HEK293T (cell line): ENCODE measurements at regions not wholly inside any gene's neighbourhood (a gene's known extent, or its start where the extent isn't known, plus 50 kb on each side); places are given as distances from the start of the nearest gene placed in this dataset.

Experiments used
- ARNT ChIP-seq: fragments of 450-650 bp; IDR thresholded peaks from 2 replicates; pipeline ENCODE4 v1.6.1; 2017; ENCODE audit warnings: mild to moderate bottlenecking
- BHLHE40 ChIP-seq: fragments of 450-650 bp; IDR thresholded peaks from 2 replicates; pipeline ENCODE4 v1.6.1; 2016; ENCODE audit warnings: mild to moderate bottlenecking, moderate library complexity, borderline replicate concordance
- CTBP1 ChIP-seq: fragments of 450-650 bp; IDR thresholded peaks from 2 replicates; pipeline ENCODE4 v1.6.1; 2016; ENCODE audit warnings: borderline replicate concordance
- ELF4 ChIP-seq: fragments of 450-650 bp; IDR thresholded peaks from 2 replicates; pipeline ENCODE4 v1.6.1; 2017; ENCODE audit warnings: antibody characterized with exemption
- FOXK2 ChIP-seq: fragments of 450-650 bp; IDR thresholded peaks from 2 replicates; pipeline ENCODE4 v1.6.1; 2016; ENCODE audit warnings: mild to moderate bottlenecking
- NFRKB ChIP-seq: fragments of 450-650 bp; IDR thresholded peaks from 2 replicates; pipeline ENCODE4 v1.6.1; 2016; ENCODE audit warnings: mild to moderate bottlenecking, moderate library complexity
- PKNOX1 ChIP-seq: fragments of 450-650 bp; IDR thresholded peaks from 2 replicates; pipeline ENCODE4 v1.6.1; 2016
- SP1 ChIP-seq: fragments of 450-650 bp; IDR thresholded peaks from 2 replicates; pipeline ENCODE4 v1.6.1; 2017
- SUZ12 ChIP-seq: fragments of 450-650 bp; IDR thresholded peaks from 2 replicates; pipeline ENCODE4 v1.6.1; 2016; ENCODE audit warnings: mild to moderate bottlenecking
- TARDBP ChIP-seq: fragments of 450-650 bp; IDR thresholded peaks from 2 replicates; pipeline ENCODE4 v1.6.1; 2016

DNA sequence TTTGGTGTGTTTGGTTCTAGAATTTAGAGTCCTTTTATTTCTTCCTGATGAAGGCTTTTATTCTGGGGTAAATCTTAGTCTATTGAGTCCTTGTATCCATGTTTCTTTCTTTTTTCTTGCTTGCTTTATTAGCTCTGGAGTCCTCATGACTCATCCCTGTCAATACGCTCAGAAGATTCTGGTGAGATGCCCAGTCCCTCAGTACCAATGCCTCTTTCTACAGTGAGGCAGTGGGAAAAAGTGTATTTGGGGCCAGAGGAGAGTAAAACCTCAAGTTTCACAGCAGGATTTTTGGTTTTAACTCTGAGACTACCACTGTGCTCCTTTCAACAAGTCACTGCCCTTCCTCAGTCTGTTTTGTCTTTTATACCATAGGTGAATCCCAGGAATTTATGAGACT is 368.0 kb downstream of the GBA3 start:
- TF ChIP-seq ELF4 (no peak), PKNOX1 (no peak), SUZ12 (no peak), BHLHE40 (no peak), CTBP1 (no peak), TARDBP (no peak), ARNT (no peak), NFRKB (no peak), FOXK2 (no peak), SP1 (no peak)
